Activated naive CD4-positive, alpha-beta T cell treated with anti-CD3 and anti-CD28 coated beads for 36 hours (primary cell): ENCODE measurements at regions not wholly inside any gene's neighbourhood (a gene's known extent, or its start where the extent isn't known, plus 50 kb on each side); places are given as distances from the start of the nearest gene placed in this dataset.

Experiments used
- CTCF ChIA-PET: fragments of 350-600 bp; sonication (Branson Sonifier 250); formaldehyde crosslinking; loops from one replicate; lab custom pipeline; 2021; ENCODE audit warnings: antibody characterized with exemption; lab: Charles Lee
- DNase-seq: peaks from one replicate; pipeline ENCODE4 v3.0.0-alpha.2; 2020
- H3K27ac Mint-ChIP-seq: one replicate; pipeline ENCODE4 v1.8.0; 2021; ENCODE audit warnings: mild to moderate bottlenecking, mixed read lengths
- H3K27me3 Mint-ChIP-seq: one replicate; pipeline ENCODE4 v1.8.0; 2021; ENCODE audit warnings: low read depth, mixed read lengths
- H3K36me3 Mint-ChIP-seq: one replicate; pipeline ENCODE4 v1.8.0; 2021; ENCODE audit warnings: low read depth, mixed read lengths
- H3K4me1 Mint-ChIP-seq: one replicate; pipeline ENCODE4 v1.8.0; 2021; ENCODE audit warnings: low read depth, mixed read lengths
- H3K4me3 Mint-ChIP-seq: one replicate; pipeline ENCODE4 v1.8.0; 2021; ENCODE audit warnings: mild to moderate bottlenecking, moderate library complexity, mixed read lengths
- H3K9me3 Mint-ChIP-seq: one replicate; pipeline ENCODE4 v1.8.0; 2021; ENCODE audit warnings: mixed read lengths
- intact Hi-C: fragments of 100-400 bp; cut with micrococcal nuclease; formaldehyde crosslinking; loops from one replicate; pipeline ENCODE4 v1.15.1; 2023

DNA sequence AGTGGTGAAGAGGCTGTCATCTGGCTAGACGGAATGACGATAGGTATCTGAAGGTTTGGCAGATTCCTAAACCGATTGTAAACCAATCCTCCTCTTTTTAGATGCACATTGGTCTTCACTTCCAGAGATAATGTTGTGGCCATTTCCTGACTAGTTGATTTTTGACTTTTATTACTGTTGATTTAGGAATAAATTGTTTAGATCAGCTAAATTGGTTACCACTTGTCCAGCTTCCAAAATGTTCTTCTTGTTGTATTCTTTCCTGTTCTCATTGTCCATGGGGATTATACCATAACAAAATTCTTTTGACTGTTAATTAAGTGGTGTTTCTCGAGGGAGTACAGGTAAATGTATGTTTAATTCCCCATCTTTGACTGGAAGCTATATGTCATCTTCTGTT is 119.7 kb downstream of the MACROH2A1 start:
- H3K4me3 Mint-ChIP-seq, result no peak overlapping the region
- H3K36me3 Mint-ChIP-seq, result no peaks in the 10 kb centered on the region
- no peak for DNase-seq
- CTCF ChIA-PET, result no interaction called here
- intact Hi-C loops, result no loop called here
- H3K27ac Mint-ChIP-seq, result no peak overlapping the region
- H3K4me1 Mint-ChIP-seq, result no peaks in the 10 kb centered on the region
- no peaks in the 10 kb centered on the region for H3K9me3 Mint-ChIP-seq
- H3K27me3 Mint-ChIP-seq, result no peaks in the 10 kb centered on the region

DNA sequence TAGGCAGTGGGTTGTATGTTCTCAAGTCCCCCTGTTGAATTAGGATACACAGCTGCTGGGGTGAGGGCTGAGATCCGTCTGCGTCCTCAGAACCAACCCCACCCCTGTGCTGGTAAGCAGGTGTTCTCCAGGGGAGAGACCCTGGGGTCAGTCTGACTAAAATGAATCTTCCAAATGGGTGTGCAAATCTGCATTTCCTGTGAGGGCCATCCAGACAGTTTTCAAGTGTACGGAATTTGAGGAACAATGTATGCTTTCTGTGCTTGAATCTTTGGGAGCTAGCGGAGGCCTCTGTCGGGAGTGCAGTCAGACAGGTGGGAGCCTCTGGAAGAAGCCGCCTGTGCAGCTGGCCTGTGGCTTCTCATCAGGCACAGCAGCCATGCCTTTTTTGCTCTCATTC is 122.9 kb downstream of the MACROH2A1 start:
- no peaks in the 10 kb centered on the region for H3K4me1 Mint-ChIP-seq
- H3K9me3 Mint-ChIP-seq, result no peaks in the 10 kb centered on the region
- intact Hi-C loops, result no loop called here
- H3K36me3 Mint-ChIP-seq, result no peaks in the 10 kb centered on the region
- no peak overlapping the region for H3K4me3 Mint-ChIP-seq
- no peak for DNase-seq
- H3K27me3 Mint-ChIP-seq, result no peaks in the 10 kb centered on the region
- H3K27ac Mint-ChIP-seq, result no peak overlapping the region
- CTCF ChIA-PET, result interaction anchor here (0.6 kb wide), 1 partner anchor 519 kb away, joined by 7 read pairs; no protein-coding TSS in a partner anchor

DNA sequence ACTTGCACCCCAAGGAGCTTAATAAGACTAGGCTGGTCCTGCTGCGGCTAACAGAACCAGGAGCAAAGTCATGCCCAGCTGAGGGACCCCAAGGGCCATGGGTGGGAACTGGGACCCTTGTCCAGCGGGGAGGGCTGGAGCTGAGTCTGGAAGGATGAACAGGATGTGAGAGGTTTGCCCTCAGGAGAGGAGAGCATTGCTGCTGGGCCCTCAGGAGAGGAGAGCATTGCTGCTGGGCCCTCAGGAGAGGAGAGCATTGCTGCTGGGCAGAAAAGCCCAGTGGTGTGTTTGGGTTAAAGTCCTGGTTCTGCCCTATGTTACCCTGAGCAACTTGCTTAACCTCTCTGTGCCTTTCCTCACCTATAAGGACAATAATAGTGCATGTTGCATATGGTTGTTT is 125.8 kb downstream of the MACROH2A1 start:
- Mint-ChIP-seq H3K27ac (no peak overlapping the region), H3K4me1 (no peaks in the 10 kb centered on the region), H3K9me3 (no peaks in the 10 kb centered on the region), H3K4me3 (no peak overlapping the region), H3K27me3 (no peaks in the 10 kb centered on the region), H3K36me3 (no peaks in the 10 kb centered on the region)
- CTCF ChIA-PET, result interaction anchor here (0.6 to 1.2 kb wide), 2 partner anchors 16 to 153 kb away, joined by 3 read pairs; no protein-coding TSS in a partner anchor
- DNase-seq, result no peak
- intact Hi-C loops, result no loop called here

DNA sequence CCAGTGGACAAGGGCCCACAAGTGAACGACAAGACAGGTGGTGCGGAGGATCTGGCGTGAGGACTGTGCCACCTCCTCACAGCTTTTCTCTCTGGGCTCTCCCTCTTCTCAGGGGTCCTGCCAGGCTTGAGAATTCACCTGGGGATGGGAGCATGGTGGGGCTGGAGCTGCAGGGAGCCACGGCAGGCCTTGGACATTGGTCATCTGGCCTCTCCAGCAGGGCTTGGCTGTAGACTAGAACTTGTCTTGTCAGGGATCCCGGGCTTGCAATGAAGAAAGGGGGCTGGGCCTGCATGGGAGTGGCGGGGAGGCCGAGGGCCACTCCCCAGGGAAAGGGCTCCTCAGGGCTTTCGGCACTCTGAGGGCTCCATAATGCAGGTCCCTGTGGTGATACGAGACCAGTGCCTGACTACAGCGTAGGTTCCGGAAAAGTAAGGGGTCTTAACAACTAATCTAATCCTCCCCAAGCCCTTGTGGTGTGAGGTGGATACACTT is 126.7 kb downstream of the MACROH2A1 start:
- DNase-seq, result no peak
- Mint-ChIP-seq H3K27ac (no peak overlapping the region), H3K4me3 (no peak overlapping the region), H3K4me1 (no peaks in the 10 kb centered on the region), H3K27me3 (no peaks in the 10 kb centered on the region), H3K9me3 (no peaks in the 10 kb centered on the region), H3K36me3 (no peaks in the 10 kb centered on the region)
- CTCF ChIA-PET, result interaction anchor here (1.1 to 1.2 kb wide), 2 partner anchors 15 to 154 kb away, joined by 3 to 4 read pairs; no protein-coding TSS in a partner anchor
- intact Hi-C loops, result no loop called here

DNA sequence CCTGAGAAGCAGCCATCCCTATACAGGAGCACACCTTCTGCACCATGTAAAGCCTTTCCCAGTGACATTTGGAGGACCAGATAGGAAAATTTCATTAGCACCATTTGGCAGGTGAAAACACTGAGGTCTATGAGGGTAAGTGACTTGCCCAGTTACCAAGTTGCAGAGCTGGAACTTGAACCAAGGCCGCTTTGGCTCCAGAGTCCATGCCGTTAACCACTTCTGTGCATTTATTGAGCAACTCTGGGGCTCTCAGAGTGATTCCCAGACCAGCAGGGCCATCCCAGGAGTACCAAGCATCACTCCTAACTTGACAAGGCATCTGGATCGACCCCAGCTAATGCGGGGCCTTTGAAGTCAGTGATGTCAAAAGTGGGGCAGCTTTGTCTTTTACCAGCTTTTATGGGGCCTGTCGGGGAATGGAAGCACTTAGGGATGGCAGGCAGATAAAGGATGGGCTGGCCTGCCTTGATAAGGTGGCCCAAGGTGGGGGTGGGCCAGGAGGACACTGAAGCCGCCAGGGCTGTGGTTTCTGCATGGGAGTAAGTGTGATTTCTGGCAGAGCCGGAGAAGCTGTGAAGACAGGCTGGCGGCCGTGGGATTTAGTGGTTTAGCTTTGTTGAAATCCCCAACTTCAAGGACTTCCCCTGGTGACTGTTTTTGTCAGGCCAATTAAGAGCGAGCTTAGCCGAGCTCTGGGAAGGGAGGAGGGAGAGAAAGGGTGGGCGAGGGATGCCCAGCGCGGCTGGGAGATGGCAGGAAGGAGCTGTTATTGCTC is 127.3 kb downstream of the MACROH2A1 start:
- H3K27me3 Mint-ChIP-seq, result no peaks in the 10 kb centered on the region
- no peak overlapping the region for H3K27ac Mint-ChIP-seq
- intact Hi-C loops, result no loop called here
- H3K4me1 Mint-ChIP-seq, result no peaks in the 10 kb centered on the region
- no peak overlapping the region for H3K4me3 Mint-ChIP-seq
- CTCF ChIA-PET, result interaction anchor here (1.1 kb wide), 1 partner anchor 155 kb away, joined by 4 read pairs; no protein-coding TSS in a partner anchor
- no peaks in the 10 kb centered on the region for H3K36me3 Mint-ChIP-seq
- no peaks in the 10 kb centered on the region for H3K9me3 Mint-ChIP-seq
- no peak for DNase-seq

DNA sequence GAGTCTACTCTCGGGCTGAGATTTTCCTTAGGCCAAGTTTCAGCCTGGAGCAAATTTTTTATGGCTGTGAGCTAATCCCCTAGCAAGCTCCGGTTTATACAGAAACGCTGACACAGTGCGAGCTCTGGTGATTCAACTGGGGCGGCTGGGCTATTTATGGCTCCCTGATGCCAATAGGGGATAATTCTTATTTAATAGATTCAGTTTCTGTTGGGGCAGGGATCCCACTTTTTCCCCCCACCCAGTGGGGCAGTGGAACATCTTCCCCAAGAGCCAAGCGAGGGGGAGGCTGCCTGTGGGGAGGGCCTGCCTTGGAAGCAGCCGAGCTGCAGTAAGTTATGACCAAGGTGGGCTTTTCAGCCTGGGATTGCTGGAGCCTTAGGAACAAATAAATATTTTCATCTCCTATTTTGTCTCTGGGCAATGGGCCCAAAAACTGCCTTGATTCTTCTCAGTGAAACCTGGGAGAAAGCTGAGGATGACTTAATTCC is 129.1 kb downstream of the MACROH2A1 start:
- CTCF ChIA-PET, result no interaction called here
- no peak overlapping the region for H3K4me3 Mint-ChIP-seq
- no peaks in the 10 kb centered on the region for H3K27me3 Mint-ChIP-seq
- H3K9me3 Mint-ChIP-seq, result no peaks in the 10 kb centered on the region
- no peak for DNase-seq
- H3K36me3 Mint-ChIP-seq, result no peaks in the 10 kb centered on the region
- intact Hi-C loops, result no loop called here
- no peak overlapping the region for H3K27ac Mint-ChIP-seq
- no peaks in the 10 kb centered on the region for H3K4me1 Mint-ChIP-seq

DNA sequence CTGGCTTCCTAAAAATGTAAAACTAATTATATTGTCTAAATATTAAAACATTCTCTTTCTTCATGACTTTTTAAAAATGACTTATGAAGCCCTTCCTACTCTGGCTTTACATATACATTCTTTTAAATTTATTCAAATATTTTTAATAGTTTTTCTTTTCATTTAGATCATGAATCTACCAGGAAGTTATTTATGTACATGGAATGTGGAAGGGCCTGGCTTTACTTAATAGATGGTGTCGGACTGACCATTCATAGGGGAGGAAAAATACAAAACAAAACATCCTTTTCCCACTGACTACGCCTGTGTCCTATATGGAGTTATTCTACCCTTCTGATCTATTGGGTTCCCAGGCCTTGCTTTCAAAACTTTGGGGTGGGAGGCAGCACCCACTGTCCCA is 129.8 kb downstream of the MACROH2A1 start:
- H3K4me3 Mint-ChIP-seq, result no peak overlapping the region
- H3K4me1 Mint-ChIP-seq, result no peaks in the 10 kb centered on the region
- no peaks in the 10 kb centered on the region for H3K36me3 Mint-ChIP-seq
- H3K9me3 Mint-ChIP-seq, result no peaks in the 10 kb centered on the region
- DNase-seq, result no peak
- CTCF ChIA-PET, result interaction anchor here (0.6 kb wide), 1 partner anchor 52 kb away, joined by 3 read pairs; no protein-coding TSS in a partner anchor
- H3K27me3 Mint-ChIP-seq, result no peaks in the 10 kb centered on the region
- intact Hi-C loops, result no loop called here
- no peak overlapping the region for H3K27ac Mint-ChIP-seq

DNA sequence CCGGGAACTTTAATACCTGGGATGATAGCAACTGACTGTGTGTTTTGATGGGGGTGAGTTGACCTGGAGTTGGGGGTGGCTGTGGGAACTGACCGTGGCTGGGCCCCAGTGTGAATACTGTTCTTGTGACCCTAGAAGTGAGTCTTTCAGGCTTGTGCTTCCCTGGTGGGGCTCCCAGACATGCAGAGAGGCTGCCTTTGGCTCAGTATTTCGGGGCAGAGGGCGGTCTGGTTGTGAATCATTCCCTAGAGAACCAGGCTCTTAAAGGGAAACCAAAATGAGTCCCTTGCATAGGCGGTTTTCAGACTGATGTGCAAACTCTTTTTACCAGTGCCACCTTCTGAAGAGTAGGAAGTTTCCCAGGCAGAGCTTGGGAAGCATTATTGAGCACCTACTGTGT is 132.1 kb downstream of the MACROH2A1 start:
- Mint-ChIP-seq H3K27me3 (peaks cover under 1% of the 10 kb centered on the region), H3K4me3 (no peak overlapping the region), H3K4me1 (no peaks in the 10 kb centered on the region), H3K9me3 (no peaks in the 10 kb centered on the region), H3K36me3 (no peaks in the 10 kb centered on the region), H3K27ac (no peak overlapping the region)
- CTCF ChIA-PET, result no interaction called here
- intact Hi-C loops, result no loop called here
- no peak for DNase-seq

DNA sequence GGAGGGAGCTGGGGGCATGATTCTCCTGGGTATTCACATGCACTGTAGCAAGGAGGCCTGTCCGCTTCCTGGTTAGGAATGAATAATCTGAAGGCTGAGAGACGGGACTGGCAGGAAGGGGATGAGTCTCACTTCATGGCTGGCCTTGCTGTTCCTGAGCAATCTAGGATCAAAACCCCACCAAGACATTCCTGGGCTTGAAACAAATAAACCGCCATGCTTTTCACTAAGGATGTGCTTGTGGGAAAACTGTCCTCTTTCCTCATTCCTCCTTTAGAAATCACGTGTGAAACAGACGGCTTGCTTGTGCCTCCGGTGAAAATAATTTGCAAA is 132.8 kb downstream of the MACROH2A1 start:
- Mint-ChIP-seq H3K27ac (no peak overlapping the region), H3K9me3 (no peaks in the 10 kb centered on the region), H3K4me3 (no peak overlapping the region), H3K27me3 (peaks cover 2% of the 10 kb centered on the region), H3K36me3 (no peaks in the 10 kb centered on the region), H3K4me1 (no peaks in the 10 kb centered on the region)
- intact Hi-C loops, result no loop called here
- no peak for DNase-seq
- CTCF ChIA-PET, result no interaction called here

DNA sequence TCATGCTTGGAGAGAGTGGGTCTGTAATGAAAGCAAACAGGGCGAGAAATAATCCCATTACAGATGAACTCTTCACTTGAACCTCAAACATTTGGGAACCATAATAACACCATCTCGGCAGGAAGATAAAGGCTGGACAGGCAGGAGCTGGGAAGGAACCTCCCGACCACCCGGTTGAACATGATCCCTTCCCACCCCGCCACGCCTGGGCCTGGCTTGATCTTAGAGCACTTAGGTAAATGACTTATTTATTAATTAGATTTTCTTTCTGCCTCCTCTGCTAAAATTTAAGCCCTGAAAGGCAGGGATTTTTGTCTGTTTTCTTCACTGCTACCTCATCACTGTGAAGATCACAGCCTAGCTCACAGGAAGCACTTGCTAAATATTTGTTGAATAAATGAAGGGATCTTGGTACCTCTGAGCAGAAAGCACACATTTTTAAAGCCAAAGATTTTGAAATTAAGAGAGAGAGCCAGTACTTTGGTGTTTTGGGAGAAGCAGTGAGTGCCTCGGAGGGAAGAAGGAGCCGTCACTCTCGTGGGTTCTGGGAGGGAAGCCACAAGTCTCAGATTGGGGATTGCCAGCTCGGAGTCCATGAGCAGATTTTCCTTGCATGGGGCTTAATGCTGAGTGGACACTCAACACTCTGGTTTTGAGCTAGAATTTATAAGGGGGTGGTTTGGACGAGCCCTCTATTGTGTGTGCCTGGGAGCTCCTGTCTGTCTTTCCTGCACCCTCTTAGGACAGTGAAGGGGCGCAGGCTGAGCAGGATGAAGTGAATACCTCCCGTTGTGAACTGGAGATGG is 133.3 kb downstream of the MACROH2A1 start:
- H3K27me3 Mint-ChIP-seq, result peaks cover 2% of the 10 kb centered on the region
- DNase-seq, result no peak
- no peak overlapping the region for H3K4me3 Mint-ChIP-seq
- CTCF ChIA-PET, result interaction anchor here (0.7 kb wide), 1 partner anchor 11 kb away, joined by 3 read pairs; no protein-coding TSS in a partner anchor
- H3K4me1 Mint-ChIP-seq, result no peaks in the 10 kb centered on the region
- no peak overlapping the region for H3K27ac Mint-ChIP-seq
- no peaks in the 10 kb centered on the region for H3K9me3 Mint-ChIP-seq
- intact Hi-C loops, result no loop called here
- H3K36me3 Mint-ChIP-seq, result no peaks in the 10 kb centered on the region

DNA sequence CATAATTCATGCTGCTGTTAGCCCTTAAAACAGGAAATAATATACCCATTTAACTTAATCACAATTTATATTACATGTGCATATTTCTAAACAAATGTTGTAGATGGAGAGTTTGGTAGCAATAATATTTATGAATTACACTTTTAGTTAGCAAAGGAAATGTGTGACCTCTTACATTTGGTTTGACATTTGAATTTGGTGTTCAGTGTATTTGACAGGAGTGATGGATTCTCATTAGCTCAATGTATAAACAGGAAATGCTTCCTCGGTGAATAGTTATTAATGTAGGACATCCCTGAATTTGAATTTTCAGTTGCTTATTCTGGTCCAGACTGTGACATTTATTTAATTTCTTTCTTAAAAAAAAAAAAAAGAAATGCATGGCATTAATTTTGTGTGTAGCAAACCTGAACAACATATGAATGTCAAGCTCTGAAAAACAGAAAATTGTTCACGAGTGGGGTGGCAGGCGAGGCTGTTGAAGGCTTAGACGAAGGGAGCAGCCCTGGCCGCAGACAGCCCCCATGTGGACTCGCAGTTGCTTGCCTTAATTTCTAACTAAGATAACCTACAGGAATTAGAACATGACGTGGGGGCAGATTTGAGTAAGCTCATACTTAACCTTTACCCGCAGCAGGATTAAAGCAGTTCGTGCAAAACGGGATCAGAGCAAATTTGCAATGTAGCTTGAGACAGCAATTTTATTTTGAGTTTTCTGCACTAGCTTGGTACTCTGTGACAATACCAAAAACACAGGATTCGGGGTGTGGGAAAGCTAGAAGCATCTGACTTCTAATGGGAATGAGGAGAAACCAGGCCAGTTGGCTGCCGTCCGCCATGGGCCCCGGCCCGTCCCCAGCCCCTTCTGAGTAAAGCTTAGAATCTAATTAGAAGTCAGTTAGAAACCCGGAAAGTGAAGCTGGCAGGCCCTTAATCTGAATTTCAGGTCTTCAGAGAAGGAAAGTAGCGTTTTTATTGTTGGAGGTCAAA is 134.3 kb downstream of the MACROH2A1 start:
- no peak for DNase-seq
- Mint-ChIP-seq H3K27ac (no peak overlapping the region), H3K27me3 (peaks cover 2% of the 10 kb centered on the region), H3K36me3 (no peaks in the 10 kb centered on the region), H3K4me1 (no peaks in the 10 kb centered on the region), H3K9me3 (peaks cover under 1% of the 10 kb centered on the region), H3K4me3 (no peak overlapping the region)
- CTCF ChIA-PET, result no interaction called here
- intact Hi-C loops, result no loop called here
